ENCODE measurements at regions not wholly inside any gene's neighbourhood (a gene's known extent, or its start where the extent isn't known, plus 50 kb on each side); places are given as distances from the start of the nearest gene placed in this dataset.

- intact Hi-C loops (cut with micrococcal nuclease): no loop called here
- no peaks in the 10 kb centered on the region for H3K27me3 Mint-ChIP-seq
- no peak for ATAC-seq
These were observed 96.2 kb upstream of the DLX2 start for GRCh38 chr2:172198908-172199307.

GRCh38 chr2:172200495-172201085 is 97.9 kb upstream of the DLX2 start:
- ATAC-seq: no peak
- Mint-ChIP-seq H3K4me1 (ENCODE audit: low read depth) (peaks cover 6% of the 10 kb centered on the region), H3K9me3 (peaks cover 7% of the 10 kb centered on the region), H3K4me3 (no peak overlapping the region), H3K27ac (no peak overlapping the region), H3K36me3 (ENCODE audit: low read depth) (peaks cover 4% of the 10 kb centered on the region), H3K27me3 (no peaks in the 10 kb centered on the region)
- peak; percentile 34 for DNase-seq
- intact Hi-C loops (cut with micrococcal nuclease): no loop called here
- TF ChIP-seq, protein P1, sequence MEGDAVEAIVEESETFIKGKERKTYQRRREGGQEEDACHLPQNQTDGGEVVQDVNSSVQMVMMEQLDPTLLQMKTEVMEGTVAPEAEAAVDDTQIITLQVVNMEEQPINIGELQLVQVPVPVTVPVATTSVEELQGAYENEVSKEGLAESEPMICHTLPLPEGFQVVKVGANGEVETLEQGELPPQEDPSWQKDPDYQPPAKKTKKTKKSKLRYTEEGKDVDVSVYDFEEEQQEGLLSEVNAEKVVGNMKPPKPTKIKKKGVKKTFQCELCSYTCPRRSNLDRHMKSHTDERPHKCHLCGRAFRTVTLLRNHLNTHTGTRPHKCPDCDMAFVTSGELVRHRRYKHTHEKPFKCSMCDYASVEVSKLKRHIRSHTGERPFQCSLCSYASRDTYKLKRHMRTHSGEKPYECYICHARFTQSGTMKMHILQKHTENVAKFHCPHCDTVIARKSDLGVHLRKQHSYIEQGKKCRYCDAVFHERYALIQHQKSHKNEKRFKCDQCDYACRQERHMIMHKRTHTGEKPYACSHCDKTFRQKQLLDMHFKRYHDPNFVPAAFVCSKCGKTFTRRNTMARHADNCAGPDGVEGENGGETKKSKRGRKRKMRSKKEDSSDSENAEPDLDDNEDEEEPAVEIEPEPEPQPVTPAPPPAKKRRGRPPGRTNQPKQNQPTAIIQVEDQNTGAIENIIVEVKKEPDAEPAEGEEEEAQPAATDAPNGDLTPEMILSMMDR (IDR thresholded peaks at IDR 0.05): peak; percentile 62
- POLR2A ChIA-PET: no interaction called here
- CTCF ChIA-PET: interaction anchor here (0.6 to 4.7 kb wide), 10 partner anchors 9 to 295 kb away, joined by 3 to 26 read pairs (median 3); no protein-coding TSS in a partner anchor

More at GRCh38 chr2:172198908-172199307, 96.2 kb upstream of the DLX2 start:
- H3K4me3 Mint-ChIP-seq: no peak overlapping the region
- peaks cover 4% of the 10 kb centered on the region for H3K36me3 Mint-ChIP-seq (ENCODE audit: low read depth)
- peaks cover 20% of the 10 kb centered on the region for H3K9me3 Mint-ChIP-seq
- ChIA-PET POLR2A (no interaction called here), CTCF (interaction anchor here (0.7 to 1.8 kb wide), 4 partner anchors 10 to 274 kb away, joined by 3 to 6 read pairs (median 4); no protein-coding TSS in a partner anchor)
- TF ChIP-seq, protein P1 (IDR thresholded peaks at IDR 0.05): no peak
- no peak overlapping the region for H3K27ac Mint-ChIP-seq
- H3K4me1 Mint-ChIP-seq (ENCODE audit: low read depth): peaks cover 6% of the 10 kb centered on the region
- no peak for DNase-seq

- DNase-seq (no peak), ATAC-seq (no peak)
- CTCF ChIA-PET: interaction anchor here (1.4 to 4.7 kb wide), 4 partner anchors 10 to 257 kb away, joined by 3 to 26 read pairs (median 4); no protein-coding TSS in a partner anchor
- Mint-ChIP-seq H3K4me1 (ENCODE audit: low read depth) (no peaks in the 10 kb centered on the region), H3K36me3 (ENCODE audit: low read depth) (peaks cover 4% of the 10 kb centered on the region), H3K27ac (no peak overlapping the region), H3K9me3 (peaks cover 5% of the 10 kb centered on the region), H3K4me3 (no peak overlapping the region), H3K27me3 (no peaks in the 10 kb centered on the region)
- TF ChIP-seq, protein P1 (IDR thresholded peaks at IDR 0.05): no peak
- intact Hi-C loops (cut with micrococcal nuclease): no loop called here
- POLR2A ChIA-PET: no interaction called here
These were observed 101.6 kb upstream of the DLX2 start for GRCh38 chr2:172204309-172204708.

DNA sequence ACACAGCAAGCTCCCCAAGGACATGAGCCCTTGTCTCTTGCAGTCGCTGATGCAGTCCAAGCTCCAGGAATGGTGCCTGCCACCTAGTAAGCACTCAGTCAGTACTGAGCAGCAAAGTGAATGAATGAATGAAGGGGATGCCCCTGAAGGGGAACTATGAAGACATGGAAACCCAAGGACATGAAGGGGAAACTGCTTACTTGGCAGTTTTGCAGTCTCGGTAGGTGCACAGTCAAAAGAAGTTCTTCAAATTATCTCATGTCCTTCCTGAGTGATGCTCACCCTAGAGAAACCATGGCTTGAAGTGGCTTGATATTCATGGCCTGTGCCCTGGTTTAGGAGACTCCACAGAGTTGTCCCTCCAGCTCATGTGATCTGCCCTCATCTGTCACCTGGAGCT is 102.1 kb upstream of the DLX2 start:
- no peak for ATAC-seq
- CTCF ChIA-PET: interaction anchor here (1.5 to 4.7 kb wide), 3 partner anchors 11 to 257 kb away, joined by 3 to 26 read pairs (median 4); no protein-coding TSS in a partner anchor
- no peak for DNase-seq
- Mint-ChIP-seq H3K27ac (no peak overlapping the region), H3K4me1 (ENCODE audit: low read depth) (no peaks in the 10 kb centered on the region), H3K36me3 (ENCODE audit: low read depth) (peaks cover 4% of the 10 kb centered on the region), H3K4me3 (no peak overlapping the region), H3K9me3 (peaks cover 3% of the 10 kb centered on the region), H3K27me3 (no peaks in the 10 kb centered on the region)
- intact Hi-C loops (cut with micrococcal nuclease): no loop called here
- POLR2A ChIA-PET: no interaction called here
- TF ChIP-seq, protein P1 (IDR thresholded peaks at IDR 0.05): no peak

- no peaks in the 10 kb centered on the region for H3K4me1 Mint-ChIP-seq (ENCODE audit: low read depth)
- ATAC-seq (no peak), DNase-seq (no peak)
- no peak overlapping the region for H3K27ac Mint-ChIP-seq
- intact Hi-C loops (cut with micrococcal nuclease): no loop called here
- ChIA-PET POLR2A (no interaction called here), CTCF (no interaction called here)
- no peak overlapping the region for H3K4me3 Mint-ChIP-seq
- TF ChIP-seq, protein P1 (IDR thresholded peaks at IDR 0.05): no peak
- H3K9me3 Mint-ChIP-seq: no peaks in the 10 kb centered on the region
- H3K27me3 Mint-ChIP-seq: no peaks in the 10 kb centered on the region
- no peaks in the 10 kb centered on the region for H3K36me3 Mint-ChIP-seq (ENCODE audit: low read depth)
These were observed 102.6 kb upstream of the DLX2 start for GRCh38 chr2:172205292-172205691.
